ELR (cell line): ENCODE measurements at regions not wholly inside any gene's neighbourhood (a gene's known extent, or its start where the extent isn't known, plus 50 kb on each side); places are given as distances from the start of the nearest gene placed in this dataset.

ENCODE experiments used
- DNase-seq: peaks from one replicate; pipeline ENCODE4 v3.0.0-alpha.2; 2015; ENCODE audit warnings: low read depth

- no peak for DNase-seq
These were observed 260.4 kb upstream of the LYZL1 start for GRCh38 chr10:29028486-29028885.

- DNase-seq, result no peak
These were observed 258.0 kb upstream of the LYZL1 start for GRCh38 chr10:29030900-29031299.

- no peak for DNase-seq
These were observed 256.7 kb upstream of the LYZL1 start for GRCh38 chr10:29032169-29032568.

- no peak for DNase-seq
These were observed 255.4 kb upstream of the LYZL1 start for GRCh38 chr10:29033311-29033940.

GRCh38 chr10:29034592-29034991 lies 254.3 kb upstream of the LYZL1 start:
- no peak for DNase-seq

GRCh38 chr10:29035721-29036120 lies 253.1 kb upstream of the LYZL1 start:
- no peak for DNase-seq

- no peak for DNase-seq
These were observed 251.3 kb upstream of the LYZL1 start for GRCh38 chr10:29037348-29038113.

GRCh38 chr10:29039091-29039490 lies 249.8 kb upstream of the LYZL1 start:
- DNase-seq, result no peak

GRCh38 chr10:29039677-29040189 lies 249.1 kb upstream of the LYZL1 start:
- DNase-seq, result peak; percentile 49

- DNase-seq, result no peak
These were observed 247.3 kb upstream of the LYZL1 start for GRCh38 chr10:29041616-29042015.

GRCh38 chr10:29048506-29048905 lies 240.4 kb upstream of the LYZL1 start:
- DNase-seq, result no peak

GRCh38 chr10:29050081-29050480 lies 238.8 kb upstream of the LYZL1 start:
- no peak for DNase-seq

GRCh38 chr10:29055101-29055500 lies 233.8 kb upstream of the LYZL1 start:
- no peak for DNase-seq

- no peak for DNase-seq
These were observed 232.1 kb upstream of the LYZL1 start for GRCh38 chr10:29056729-29057128.

- no peak for DNase-seq
These were observed 231.0 kb upstream of the LYZL1 start for GRCh38 chr10:29057822-29058331.

GRCh38 chr10:29063806-29064644 lies 224.8 kb upstream of the LYZL1 start:
- peak; percentile 33 for DNase-seq

- peak; percentile 8 for DNase-seq
These were observed 224.2 kb upstream of the LYZL1 start for GRCh38 chr10:29064680-29065079.

- DNase-seq, result peak; percentile 35
These were observed 221.7 kb upstream of the LYZL1 start for GRCh38 chr10:29067161-29067560.

- DNase-seq, result no peak
These were observed 221.2 kb upstream of the LYZL1 start for GRCh38 chr10:29067628-29068027.

GRCh38 chr10:29068302-29068701 lies 220.6 kb upstream of the LYZL1 start:
- DNase-seq, result no peak

- no peak for DNase-seq
These were observed 219.9 kb upstream of the LYZL1 start for GRCh38 chr10:29068966-29069365.

- no peak for DNase-seq
These were observed 218.9 kb upstream of the LYZL1 start for GRCh38 chr10:29069941-29070340.
